NCI-H2171 (cell line): ENCODE measurements at regions not wholly inside any gene's neighbourhood (a gene's known extent, or its start where the extent isn't known, plus 50 kb on each side); places are given as distances from the start of the nearest gene placed in this dataset.

Experiments used
- DNase-seq: peaks from one replicate; lab custom pipeline; 2025; lab: John Stamatoyannopoulos, UW

- DNase-seq: no peak
These were observed 136.3 kb upstream of the MLIP start for GRCh38 chr6:53974941-53975340.

DNA sequence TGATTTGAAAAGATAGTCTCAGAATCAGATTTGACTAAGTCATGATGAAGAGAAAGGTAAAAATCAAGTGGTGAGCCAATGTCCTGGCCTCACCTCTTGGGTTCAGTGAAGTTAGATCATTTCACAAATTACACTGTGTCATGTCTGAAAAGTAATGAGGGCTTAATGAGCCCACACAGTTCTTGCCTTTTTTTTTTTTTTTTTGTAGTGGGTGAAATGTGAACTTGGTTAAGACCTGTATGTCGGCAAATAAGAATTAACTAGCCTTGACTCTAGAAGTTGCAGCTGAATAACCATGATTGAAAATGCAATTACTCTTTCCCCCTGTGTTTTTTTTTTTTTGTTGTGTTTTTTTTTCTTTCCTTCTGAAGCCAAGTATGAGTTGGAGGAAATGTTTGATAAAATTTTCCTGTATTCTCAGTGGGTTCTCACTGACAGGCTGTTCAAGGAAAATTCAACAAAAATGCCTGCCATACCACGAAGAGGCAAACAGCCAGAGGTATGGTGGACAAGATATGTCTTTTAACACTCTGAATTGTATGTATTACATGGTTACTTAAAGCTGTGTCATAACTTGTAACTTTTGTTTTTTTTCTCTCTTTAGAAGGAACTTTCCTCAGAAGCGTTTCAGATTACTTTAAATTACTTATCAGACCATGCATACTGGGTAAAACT lies 135.2 kb upstream of the MLIP start:
- DNase-seq: no peak

DNA sequence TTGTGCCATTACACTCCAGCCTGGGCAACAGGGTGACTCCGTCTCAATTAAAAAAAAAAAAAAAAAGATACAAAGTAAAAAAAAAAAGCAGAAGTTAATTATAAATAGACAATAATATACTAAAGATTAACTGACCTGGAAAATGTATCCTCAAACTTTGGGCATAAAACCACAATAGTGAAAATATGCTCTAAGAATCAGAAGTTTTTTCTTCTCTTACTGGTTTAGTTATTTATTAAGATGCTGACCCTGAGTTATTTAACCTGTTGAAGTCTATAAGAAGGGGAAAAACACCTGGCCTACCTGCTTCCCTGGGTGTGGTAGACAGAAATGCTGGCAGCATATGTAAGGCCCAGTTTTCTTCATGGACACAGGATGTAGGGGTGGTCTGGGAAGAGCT lies 133.7 kb upstream of the MLIP start:
- no peak for DNase-seq

DNA sequence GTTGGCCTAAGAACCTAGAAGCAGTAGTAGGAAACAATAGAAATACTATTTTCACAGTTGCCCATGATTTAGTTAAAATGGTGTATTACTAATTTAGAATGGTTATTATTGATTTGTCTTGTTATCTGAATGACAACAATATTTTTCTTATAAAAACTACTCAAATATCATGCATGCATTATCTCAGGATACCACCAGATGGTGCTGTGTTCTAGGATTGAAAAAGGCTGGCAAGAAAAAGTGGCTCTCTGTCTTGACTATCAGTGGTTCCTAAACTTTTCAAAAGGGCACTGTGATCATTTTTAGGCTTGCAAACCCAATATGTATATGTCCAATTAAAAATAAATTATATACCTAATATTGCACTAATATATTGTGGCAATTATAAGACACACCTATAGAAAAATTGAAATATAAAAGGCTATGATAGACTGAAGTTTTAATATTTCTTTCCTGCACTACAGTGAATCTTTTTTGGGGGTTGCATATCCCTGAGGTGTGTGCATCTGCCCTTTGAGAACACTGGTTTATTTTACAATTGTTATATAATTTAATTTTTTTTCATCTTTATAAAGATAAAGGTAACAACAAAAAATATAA lies 131.7 kb upstream of the MLIP start:
- DNase-seq: peak; percentile 7

DNA sequence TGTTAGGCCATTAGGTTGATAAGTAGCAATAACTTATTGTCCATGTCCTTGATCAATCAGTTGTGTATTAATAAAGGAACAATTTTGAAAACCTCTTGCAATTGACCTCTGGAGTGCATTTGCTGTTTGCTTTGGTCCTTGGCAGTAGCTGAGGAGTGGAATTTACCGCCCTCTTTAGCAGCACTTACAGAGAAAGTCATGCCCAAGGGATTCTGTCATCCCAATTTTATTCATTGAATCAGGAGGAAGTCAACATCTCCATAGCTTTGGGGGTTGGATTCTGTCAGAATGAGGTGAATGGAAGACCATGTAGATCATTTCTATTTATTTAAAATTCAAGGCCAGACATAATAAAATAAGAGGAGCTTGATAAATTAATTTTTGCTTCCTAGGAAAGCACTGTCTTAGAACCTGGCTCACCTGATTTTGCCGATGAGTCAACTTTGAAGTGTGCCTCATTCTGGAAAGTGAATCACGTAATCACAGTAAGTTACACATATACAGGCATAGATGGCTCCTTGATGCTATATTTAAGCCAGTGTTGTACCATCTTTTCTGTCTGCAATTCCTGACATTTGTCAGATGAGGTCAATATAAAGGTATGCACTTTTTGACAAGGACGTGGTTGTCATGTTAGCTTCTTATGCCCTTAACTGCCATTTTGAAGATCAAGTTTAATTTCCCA lies 128.7 kb upstream of the MLIP start:
- no peak for DNase-seq

DNA sequence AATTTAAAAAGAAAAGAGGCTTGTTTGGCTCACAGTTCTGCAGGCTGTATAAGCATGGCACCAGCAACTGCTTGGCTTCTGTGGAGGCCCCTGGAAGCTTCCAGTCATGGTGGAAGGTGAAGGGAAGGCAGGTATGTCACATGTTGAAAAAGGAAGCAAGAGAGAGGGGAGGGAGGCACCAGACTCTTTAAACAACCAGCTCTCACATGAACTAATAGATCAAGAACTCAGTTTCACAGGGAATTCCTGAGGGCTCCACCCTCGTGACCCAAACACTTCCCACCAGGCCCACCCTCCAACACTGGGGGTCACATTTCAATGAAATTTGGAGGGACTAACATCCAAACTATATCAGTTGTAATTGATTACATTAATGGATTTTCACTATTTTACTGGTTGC lies 127.9 kb upstream of the MLIP start:
- no peak for DNase-seq

- no peak for DNase-seq
These were observed 127.1 kb upstream of the MLIP start for GRCh38 chr6:53984163-53984562.

- peak; percentile 20 for DNase-seq
These were observed 126.7 kb upstream of the MLIP start for GRCh38 chr6:53984581-53984980.

GRCh38 chr6:53985366-53985765 lies 125.9 kb upstream of the MLIP start:
- DNase-seq: no peak

DNA sequence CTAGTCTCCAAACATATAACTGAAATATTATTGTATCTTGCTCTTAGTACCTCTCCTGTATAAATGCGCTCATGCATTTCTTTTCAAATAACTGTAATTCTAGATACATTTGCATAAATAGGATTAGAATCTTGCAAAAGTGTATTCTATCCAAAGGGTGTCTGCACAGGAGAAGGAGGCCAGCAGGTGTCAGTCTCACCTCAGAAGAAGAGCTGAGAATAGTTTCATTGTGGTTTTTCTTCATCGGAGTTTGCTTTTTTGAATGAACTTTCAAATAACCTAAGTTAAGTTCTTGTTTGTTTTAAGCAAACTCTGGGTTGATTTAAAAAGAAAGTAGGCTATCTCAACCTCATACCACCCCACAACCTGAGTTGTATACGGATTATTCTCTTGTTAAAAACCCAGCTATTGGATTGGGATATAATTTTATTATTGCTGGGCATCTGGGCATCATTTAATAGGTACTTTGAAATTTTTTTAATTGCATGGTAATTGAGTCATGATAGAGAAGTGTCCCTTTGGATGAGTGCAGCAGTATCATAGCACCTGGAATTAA lies 125.0 kb upstream of the MLIP start:
- DNase-seq: no peak

- no peak for DNase-seq
These were observed 124.3 kb upstream of the MLIP start for GRCh38 chr6:53986721-53987521.

GRCh38 chr6:53987522-53987888 lies 123.7 kb upstream of the MLIP start:
- no peak for DNase-seq

DNA sequence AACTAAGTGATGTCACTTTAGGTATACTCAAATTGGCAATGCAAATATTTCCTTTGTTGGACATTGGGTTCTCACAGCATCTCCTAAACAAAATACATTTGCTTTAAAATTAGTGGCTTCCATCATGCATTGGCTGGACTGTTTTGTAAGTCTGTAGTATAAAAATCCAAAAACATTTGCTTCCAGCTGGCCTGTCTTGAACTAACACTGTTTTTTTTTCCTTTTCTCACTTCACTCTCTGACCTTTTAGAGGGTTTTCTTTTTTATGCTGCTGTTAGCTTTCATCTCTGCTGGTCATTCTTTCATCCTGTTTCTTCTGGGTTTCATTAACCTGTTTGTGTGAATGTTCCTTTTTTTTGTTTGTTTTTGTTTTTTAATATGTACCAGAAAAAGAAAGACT lies 121.7 kb upstream of the MLIP start:
- no peak for DNase-seq

DNA sequence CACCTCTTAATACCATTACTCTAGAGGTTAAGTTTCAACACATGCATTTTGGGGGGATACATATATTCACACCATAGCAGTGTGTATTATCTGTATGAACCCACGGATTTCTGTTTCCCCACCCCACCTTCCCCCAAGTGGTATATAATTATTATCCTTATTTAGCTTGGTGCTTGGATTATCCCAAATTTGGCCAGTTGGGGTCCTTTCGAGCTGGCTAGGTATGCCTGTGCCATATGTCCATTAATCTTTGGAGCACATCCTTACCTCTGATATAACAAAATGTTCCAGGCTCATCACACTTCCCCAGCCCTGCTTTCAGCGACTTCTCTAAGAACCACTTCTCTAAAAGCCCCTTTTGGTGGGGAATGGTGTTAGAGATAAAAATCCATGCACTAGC lies 118.7 kb upstream of the MLIP start:
- no peak for DNase-seq

DNA sequence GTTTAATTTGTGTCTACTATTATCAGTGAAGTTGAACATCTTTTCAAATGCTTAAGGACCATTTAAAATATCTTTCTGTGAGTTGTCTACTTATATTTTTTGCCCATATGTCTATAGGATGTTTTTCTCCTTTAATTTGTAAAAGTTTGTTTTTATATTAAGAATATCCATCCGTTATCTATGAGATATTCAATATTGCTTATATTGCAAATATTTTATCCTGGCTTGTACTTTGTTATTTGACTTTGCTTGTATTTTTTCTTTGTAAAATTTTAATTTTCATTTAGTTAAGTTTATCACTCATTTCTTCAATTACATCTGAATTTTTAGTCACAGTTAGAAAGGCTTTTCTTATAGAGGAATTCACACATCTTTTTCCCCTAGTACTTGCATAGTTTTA lies 117.0 kb upstream of the MLIP start:
- no peak for DNase-seq

DNA sequence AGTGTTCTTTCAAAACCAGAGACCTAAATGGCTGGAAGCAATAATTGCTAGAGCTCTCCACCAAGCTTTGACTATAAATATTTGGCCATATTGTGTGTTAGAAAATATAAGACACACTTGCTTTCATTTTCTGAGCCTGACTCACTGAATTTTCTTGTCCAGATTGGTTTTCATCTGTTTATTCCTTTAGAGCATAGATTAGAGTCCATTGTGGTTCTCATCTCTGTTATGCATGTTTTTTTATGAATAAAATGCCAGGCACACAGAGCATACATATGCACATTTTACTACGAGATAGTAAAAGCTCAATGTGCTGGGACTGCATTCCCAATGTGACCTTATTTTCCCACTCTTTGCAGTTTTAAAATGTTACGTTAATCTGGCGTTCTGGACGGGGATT lies 115.3 kb upstream of the MLIP start:
- no peak for DNase-seq

GRCh38 chr6:53998303-53998702 lies 112.9 kb upstream of the MLIP start:
- DNase-seq: no peak

DNA sequence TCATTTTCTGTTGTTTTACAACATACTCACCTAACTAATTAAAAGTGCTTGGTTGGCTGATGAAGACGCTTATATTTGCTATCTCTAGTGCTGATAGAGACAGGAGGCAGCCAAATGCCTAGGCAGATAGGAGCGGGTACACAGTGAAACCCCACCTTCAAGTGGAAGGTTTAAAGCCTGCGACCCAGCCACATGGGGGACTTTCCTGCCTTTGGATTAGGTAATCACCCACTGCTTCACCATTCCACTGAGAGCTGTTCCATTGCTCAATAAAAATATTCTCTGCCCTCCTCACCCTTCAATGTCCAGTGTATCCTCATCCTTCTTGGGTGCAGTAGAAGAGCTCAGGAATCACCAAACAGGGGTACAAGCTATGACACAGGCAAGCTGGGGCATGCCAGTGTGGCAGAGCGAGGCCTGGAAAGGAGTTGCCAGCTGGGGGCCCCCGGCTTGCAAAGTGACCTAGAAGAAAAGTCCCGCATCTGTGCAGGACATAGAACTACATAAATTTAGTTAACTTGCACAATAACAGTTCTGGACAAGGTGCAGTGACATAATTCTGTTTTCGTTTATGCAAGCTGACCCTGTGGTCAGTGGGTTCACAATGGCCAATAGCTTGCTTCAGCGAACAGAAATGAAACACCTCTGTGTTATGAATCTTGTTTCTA lies 112.0 kb upstream of the MLIP start:
- DNase-seq: no peak

DNA sequence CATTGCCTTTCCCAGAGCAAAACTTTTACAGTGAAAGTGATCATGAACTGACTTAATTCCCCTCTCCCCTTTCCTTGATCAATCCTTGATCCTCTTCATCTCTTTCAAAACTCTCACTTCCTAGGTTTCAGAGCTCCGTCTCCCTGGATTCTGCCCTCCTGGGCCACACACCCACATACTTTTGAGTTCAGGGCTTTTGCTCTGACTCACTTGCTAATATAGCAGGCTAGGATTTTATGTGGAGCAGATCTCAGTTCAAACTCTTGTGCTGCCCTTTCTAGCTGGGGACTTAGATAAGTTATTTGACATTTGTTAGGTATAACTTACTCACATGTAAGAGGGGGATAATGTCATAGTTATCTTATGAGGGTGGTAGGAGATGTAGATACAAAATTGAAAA lies 109.1 kb upstream of the MLIP start:
- DNase-seq: no peak

- no peak for DNase-seq
These were observed 107.9 kb upstream of the MLIP start for GRCh38 chr6:54003316-54003715.

- DNase-seq: no peak
These were observed 102.7 kb upstream of the MLIP start for GRCh38 chr6:54008589-54008988.

- DNase-seq: no peak
These were observed 102.1 kb upstream of the MLIP start for GRCh38 chr6:54009052-54009654.
